ENCODE measurements at regions not wholly inside any gene's neighbourhood (a gene's known extent, or its start where the extent isn't known, plus 50 kb on each side); places are given as distances from the start of the nearest gene placed in this dataset.

GRCh38 chr2:144989579-144990270 lies 469.8 kb upstream of the ZEB2 start:
- Mint-ChIP-seq H3K27me3 (ENCODE audit: insufficient read depth, unreplicated experiment) (no peaks in the 10 kb centered on the region), H3K4me1 (ENCODE audit: insufficient read depth, unreplicated experiment) (no peaks in the 10 kb centered on the region), H3K27ac (ENCODE audit: low read depth, unreplicated experiment) (no peak overlapping the region), H3K36me3 (ENCODE audit: insufficient read depth, unreplicated experiment) (no peaks in the 10 kb centered on the region), H3K9me3 (ENCODE audit: unreplicated experiment) (peaks cover 8% of the 10 kb centered on the region), H3K4me3 (ENCODE audit: unreplicated experiment) (no peak overlapping the region)
- ChIA-PET POLR2A (interaction anchor here (1.7 kb wide), 1 partner anchor 18 kb away, joined by 5 read pairs; no protein-coding TSS in a partner anchor), CTCF (interaction anchor here (0.6 kb wide), 1 partner anchor 175 kb away, joined by 3 read pairs; no protein-coding TSS in a partner anchor)
- intact Hi-C loops (cut with micrococcal nuclease): no loop called here
- BruUV-seq (replicated peaks): no TSS peak
- TF ChIP-seq, protein P1, sequence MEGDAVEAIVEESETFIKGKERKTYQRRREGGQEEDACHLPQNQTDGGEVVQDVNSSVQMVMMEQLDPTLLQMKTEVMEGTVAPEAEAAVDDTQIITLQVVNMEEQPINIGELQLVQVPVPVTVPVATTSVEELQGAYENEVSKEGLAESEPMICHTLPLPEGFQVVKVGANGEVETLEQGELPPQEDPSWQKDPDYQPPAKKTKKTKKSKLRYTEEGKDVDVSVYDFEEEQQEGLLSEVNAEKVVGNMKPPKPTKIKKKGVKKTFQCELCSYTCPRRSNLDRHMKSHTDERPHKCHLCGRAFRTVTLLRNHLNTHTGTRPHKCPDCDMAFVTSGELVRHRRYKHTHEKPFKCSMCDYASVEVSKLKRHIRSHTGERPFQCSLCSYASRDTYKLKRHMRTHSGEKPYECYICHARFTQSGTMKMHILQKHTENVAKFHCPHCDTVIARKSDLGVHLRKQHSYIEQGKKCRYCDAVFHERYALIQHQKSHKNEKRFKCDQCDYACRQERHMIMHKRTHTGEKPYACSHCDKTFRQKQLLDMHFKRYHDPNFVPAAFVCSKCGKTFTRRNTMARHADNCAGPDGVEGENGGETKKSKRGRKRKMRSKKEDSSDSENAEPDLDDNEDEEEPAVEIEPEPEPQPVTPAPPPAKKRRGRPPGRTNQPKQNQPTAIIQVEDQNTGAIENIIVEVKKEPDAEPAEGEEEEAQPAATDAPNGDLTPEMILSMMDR (IDR thresholded peaks at IDR 0.05; ENCODE audit: unreplicated experiment): no peak
- no peak for DNase-seq (ENCODE audit: unreplicated experiment)

DNA sequence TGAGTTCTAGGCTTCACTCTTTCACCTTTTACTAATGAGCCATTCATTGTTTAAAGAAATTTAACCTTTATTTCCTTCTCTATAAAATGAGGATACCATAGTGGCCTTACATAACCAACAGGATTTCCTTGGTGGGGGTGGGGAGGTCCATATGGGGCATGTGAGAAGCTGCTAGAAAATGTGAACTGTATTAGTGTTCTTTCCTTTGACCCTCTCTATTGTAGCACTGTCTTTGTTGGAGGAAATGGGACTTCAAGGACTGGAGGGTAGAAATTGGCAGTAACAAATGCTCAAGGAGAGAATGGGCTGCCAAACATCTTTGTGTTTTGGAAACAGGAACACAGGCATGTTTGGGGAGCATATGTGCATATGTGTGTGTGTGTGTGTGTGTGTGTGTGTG lies 468.7 kb upstream of the ZEB2 start:
- TF ChIP-seq, protein P1 (IDR thresholded peaks at IDR 0.05; ENCODE audit: unreplicated experiment): no peak
- no TSS peak for BruUV-seq (replicated peaks)

DNA sequence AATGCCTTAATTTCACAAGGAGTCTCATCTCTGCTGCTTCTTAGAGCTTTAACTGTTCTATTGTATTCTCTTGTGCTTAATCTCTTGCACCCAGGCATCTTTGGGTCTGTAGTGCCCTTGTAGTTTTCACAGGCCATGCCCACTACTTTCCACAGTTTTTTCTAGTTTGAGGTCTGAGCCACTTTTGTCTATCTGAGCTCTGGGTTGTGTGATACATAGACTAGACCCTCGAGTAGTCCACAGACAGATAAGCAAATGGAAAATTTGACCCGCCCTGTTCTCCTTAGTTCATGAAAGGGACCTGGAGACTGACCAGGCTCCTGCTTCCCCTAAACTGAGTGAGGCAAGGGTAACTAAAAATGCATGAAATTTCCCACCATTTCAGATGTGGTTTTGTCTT lies 466.8 kb upstream of the ZEB2 start:
- CTCF ChIA-PET: interaction anchor here (0.7 kb wide), 1 partner anchor 73 kb away, joined by 3 read pairs; no protein-coding TSS in a partner anchor
- Mint-ChIP-seq H3K4me3 (ENCODE audit: unreplicated experiment) (no peak overlapping the region), H3K27ac (ENCODE audit: low read depth, unreplicated experiment) (no peak overlapping the region), H3K27me3 (ENCODE audit: insufficient read depth, unreplicated experiment) (no peaks in the 10 kb centered on the region), H3K4me1 (ENCODE audit: insufficient read depth, unreplicated experiment) (no peaks in the 10 kb centered on the region), H3K36me3 (ENCODE audit: insufficient read depth, unreplicated experiment) (no peaks in the 10 kb centered on the region), H3K9me3 (ENCODE audit: unreplicated experiment) (peaks cover 8% of the 10 kb centered on the region)
- DNase-seq (ENCODE audit: unreplicated experiment): no peak
- TF ChIP-seq, protein P1 (IDR thresholded peaks at IDR 0.05; ENCODE audit: unreplicated experiment): no peak
- POLR2A ChIA-PET: no interaction called here
- BruUV-seq (replicated peaks): no TSS peak
- intact Hi-C loops (cut with micrococcal nuclease): no loop called here

More for the DNA sequence above, 468.7 kb upstream of the ZEB2 start:
- Mint-ChIP-seq H3K4me1 (ENCODE audit: insufficient read depth, unreplicated experiment) (no peaks in the 10 kb centered on the region), H3K27me3 (ENCODE audit: insufficient read depth, unreplicated experiment) (no peaks in the 10 kb centered on the region), H3K36me3 (ENCODE audit: insufficient read depth, unreplicated experiment) (no peaks in the 10 kb centered on the region), H3K4me3 (ENCODE audit: unreplicated experiment) (no peak overlapping the region), H3K27ac (ENCODE audit: low read depth, unreplicated experiment) (no peak overlapping the region), H3K9me3 (ENCODE audit: unreplicated experiment) (peaks cover 8% of the 10 kb centered on the region)
- DNase-seq (ENCODE audit: unreplicated experiment): no peak
- CTCF ChIA-PET: no interaction called here
- POLR2A ChIA-PET: no interaction called here
- intact Hi-C loops (cut with micrococcal nuclease): no loop called here

DNA sequence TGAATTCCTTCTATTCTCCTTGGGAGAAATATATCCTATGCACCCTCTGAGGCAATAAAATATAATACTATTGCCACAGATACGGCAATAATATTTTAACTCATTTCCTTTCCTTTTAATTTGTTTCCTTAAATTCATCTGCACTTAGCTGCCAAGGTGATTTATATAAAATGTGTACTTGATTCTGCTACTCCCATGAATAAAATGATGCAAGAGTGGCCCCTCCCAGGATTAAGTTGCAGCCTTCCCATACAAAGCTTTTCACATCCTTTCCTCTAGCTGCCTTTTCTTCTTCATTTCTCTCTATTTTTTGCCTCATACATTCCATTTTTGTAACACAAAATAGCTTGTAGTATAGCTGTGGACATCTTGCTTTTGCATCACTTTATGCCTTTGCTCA lies 464.1 kb upstream of the ZEB2 start:
- ChIA-PET CTCF (interaction anchor here (0.6 kb wide), 1 partner anchor 151 kb away, joined by 3 read pairs; no protein-coding TSS in a partner anchor), POLR2A (no interaction called here)

More for the DNA sequence above, 464.1 kb upstream of the ZEB2 start:
- Mint-ChIP-seq H3K4me1 (ENCODE audit: insufficient read depth, unreplicated experiment) (no peaks in the 10 kb centered on the region), H3K36me3 (ENCODE audit: insufficient read depth, unreplicated experiment) (no peaks in the 10 kb centered on the region), H3K9me3 (ENCODE audit: unreplicated experiment) (peaks cover 8% of the 10 kb centered on the region), H3K27ac (ENCODE audit: low read depth, unreplicated experiment) (no peak overlapping the region), H3K4me3 (ENCODE audit: unreplicated experiment) (no peak overlapping the region), H3K27me3 (ENCODE audit: insufficient read depth, unreplicated experiment) (no peaks in the 10 kb centered on the region)
- TF ChIP-seq, protein P1 (IDR thresholded peaks at IDR 0.05; ENCODE audit: unreplicated experiment): no peak
- intact Hi-C loops (cut with micrococcal nuclease): no loop called here
- DNase-seq (ENCODE audit: unreplicated experiment): no peak
- BruUV-seq (replicated peaks): no TSS peak

All from MCF 10A (cell line).